Inferior parietal cortex (tissue), 1 donor: ENCODE measurements at regions not wholly inside any gene's neighbourhood (a gene's known extent, or its start where the extent isn't known, plus 50 kb on each side); places are given as distances from the start of the nearest gene placed in this dataset.
"Not testable (repeated sequence)": the region's sequence is repeated elsewhere in the genome, so short reads cannot be mapped to it uniquely, and the experiment has no call there.

Source experiments
- DNase-seq: peaks from one replicate; pipeline ENCODE4 v3.0.0-alpha.2; 2016; ENCODE audit errors: extremely low spot score

DNA sequence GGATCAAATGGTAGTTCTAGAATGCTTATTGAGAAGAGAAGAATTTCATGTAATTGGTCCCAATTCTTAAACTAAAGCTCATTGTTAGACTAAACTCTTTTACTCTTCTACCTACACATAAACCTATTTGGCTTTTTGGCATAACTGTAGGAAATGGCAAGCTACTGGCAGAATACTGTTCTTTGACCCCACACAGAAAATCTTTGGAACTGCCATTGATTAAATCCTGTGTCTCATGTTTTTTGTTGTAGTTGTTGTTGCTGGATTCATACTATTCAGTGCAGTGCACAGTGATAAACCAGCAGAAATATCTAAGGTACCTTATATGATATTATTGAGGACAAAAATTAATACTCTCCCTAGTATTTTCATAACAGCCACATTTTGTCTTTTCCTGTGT, 242.1 kb upstream of the SGK1 start:
- no peak for DNase-seq

DNA sequence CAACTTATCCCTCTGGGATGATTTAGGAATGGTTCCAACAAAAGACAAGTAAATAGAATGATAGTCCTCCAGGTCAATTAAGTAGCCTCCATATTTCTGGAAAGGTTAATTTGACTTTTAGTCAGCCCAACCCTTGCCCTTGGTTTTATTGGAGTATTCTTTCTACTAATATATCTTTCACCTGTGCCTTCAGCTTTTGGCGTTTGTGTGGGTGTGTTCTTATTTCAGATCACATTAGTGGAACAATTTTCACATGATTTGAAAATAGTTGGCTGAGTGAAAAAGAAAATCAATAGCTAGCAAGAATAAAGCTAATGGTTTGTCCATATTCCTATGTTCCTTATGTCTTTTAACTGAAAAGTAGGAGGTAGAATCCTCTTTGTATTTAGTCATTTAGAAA, 239.6 kb upstream of the SGK1 start:
- DNase-seq, result no peak

DNA sequence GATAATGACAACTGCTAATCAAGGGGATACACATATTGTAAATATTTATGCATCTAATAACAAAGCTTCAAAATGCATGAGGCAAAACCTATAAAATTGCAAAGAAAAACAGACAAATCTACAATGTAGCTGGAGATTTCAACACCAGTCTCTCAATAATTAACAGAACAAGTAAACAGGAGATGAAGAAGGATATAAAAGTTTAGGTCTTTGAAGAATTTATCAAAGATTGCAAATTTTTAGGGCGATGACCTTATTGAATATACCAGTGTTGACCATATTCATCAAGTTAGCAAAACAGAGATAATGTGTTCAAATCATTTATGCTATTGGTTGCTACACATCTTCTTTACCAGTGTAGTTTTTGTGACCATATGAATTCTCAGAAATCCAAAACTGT, 237.8 kb upstream of the SGK1 start:
- no peak for DNase-seq

DNA sequence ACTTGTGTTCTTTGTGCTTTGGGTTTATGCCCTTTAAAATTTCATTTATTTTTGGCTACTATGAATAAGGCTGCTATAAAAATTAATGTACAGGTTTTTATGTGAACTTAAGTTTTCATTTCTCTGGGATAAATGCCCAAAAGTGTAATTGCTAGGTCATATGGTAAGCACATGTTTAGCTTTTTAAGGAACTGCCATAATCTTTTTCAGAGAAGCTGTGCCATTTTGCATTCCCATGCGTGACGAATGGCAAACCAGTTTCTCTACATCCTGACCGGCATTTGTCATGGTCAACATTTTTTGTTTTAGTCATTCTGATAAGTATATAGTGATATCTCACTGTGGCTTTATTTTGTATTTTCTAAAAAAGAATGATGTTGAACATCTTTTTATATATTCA, 236.0 kb upstream of the SGK1 start:
- no peak for DNase-seq

DNA sequence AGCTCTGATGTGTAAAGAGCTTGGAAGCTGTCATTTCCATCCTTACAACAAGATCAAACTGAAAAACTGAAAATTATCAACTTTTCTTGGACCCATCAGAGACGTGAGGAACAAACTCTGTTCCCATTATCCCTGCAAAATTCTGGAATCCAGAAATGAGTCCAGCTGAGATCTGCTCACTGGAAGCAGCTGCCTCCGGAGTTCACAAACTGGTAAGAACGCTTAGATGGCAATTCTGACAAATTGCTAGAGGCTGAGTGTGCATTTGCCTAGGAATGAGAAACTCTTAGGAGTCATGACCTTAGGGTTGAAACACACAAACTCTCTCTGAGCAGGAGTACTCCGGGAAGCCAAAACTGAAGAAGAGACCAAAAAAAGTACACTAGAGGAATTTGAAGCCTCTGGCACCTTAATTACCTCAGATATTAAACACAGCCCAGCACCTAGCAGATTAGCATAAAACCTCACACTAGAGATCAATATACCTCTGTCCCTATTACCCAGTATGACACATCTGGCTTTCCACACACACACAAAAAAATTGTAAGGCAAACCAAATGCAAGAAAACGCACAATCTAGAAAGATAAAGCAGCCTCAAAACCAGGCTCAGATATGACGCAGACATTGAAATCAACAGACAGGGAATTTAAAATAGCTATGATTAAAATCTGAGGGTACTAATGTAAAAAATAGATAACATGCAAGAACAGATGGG, 233.5 kb upstream of the SGK1 start:
- no peak for DNase-seq

DNA sequence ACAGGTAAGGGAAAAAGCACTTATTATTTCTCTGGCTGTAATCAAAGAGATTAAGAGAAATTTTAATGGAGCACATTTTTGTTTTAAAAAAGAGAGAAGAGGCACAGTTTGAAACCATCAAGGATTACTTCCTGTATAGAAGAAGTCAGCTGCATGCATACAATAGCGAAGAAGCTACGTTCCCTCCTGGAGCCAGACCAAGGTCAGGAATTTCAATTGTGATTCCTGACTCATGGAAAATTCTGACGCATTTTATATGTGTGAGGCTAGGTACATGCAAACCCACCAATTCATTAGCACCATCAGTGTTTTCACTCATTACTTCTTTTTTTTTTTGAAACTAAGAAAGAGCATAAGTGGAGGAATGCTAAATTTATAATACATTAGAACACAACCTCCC, 232.7 kb upstream of the SGK1 start:
- no peak for DNase-seq

DNA sequence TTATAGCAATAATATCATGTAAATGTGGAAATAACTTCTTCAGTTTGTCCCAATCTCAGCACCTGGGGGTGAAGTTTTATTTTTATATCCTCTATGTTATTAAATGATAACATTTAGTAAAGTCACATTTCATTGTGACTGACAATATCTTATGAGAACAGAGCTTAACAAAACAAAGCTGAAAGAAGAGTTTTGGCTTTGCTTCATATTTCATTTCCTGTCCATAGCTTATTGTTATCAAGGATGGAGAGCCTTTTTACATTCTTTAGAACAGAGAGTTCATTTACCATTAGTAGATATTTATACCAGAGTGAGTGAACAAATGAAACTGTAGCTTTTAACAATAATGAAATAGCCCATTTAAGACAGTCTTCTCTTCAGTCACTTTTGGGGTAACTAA, 231.9 kb upstream of the SGK1 start:
- no peak for DNase-seq

DNA sequence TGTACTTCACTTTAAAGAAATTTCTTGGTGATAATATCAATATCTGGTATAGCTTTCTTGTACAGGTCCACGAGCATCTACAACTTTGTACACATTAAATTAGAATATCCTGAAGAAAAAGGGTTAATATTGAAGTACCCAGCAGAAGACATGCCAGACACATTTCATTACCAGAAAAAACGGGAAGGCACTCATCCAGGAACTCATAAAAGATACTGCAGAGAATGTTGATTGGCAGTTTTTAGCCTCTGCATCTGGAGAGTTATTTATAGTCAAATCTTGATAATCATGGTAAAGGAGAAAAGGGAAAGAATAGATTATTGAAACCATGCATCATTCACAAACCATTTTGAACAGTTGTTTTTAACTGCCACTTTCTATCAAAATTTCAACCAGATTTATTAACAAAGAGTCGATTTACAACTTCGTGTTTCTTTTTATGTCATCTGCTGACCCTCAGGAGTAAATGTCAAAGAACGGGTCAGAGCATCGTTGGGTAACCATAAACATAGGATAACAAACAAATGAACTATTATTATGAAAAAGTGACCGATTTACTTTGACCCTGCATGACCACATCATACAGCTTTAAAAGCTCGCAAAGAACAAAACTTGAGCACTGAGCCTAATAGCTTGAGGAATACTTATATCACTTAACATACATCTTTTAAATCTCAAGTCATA, 229.2 kb upstream of the SGK1 start:
- DNase-seq, result no peak

DNA sequence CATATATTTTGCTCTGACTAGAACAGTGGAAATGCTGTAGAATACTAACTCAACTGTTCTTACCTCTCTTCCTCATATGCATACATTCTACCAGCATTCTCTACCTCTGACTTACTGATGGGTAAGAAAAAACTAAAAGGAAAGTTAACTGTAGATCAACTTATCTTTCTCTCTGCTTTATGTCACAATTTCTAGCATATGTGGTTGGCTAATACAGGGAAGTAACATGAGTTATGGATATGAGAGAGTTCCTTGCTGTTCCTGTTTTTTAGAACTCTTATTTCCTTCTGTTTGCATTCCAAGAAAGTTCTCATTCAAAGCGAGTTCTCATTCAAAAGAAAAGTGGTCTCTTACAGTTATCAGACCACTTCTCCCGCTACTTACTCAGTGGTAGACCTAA, 226.8 kb upstream of the SGK1 start:
- DNase-seq, result no peak

DNA sequence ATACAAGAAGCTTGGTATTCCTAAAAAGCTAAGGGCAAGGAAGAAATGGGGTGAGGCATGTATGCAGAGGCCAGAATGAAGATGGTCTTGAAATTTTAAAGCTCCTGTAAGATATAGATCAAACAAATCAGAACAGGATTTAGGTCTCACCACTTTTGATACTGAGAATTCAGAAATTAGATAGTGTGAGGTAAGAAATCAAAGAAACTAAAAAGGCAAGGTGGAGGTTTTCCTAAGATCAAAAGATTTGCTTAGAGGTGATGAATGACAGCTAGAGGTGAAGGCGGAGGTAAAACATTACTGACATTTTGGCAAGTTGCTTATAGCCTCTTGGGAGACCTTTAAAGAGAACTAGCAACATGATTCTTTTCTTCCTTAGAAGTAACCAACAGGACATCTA, 225.2 kb upstream of the SGK1 start:
- DNase-seq, result no peak

DNA sequence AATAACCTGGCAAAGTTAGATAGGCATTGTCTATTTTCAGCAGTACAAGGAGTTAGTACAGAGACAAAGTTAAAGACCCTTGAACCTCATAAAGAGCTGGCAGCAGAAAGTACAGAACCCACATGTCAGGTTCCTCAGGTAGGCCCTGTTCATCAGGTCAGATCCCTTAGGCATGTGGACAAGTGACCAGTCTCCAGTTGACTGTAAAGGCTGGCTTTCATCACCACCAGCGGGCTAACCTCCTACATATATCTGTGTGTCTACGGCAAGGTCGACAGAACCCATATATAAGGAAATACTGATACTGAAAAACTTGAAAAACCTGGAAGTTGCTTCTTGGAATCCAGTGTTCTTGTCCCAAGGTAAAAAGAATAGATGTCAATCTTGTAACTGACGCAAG, 223.1 kb upstream of the SGK1 start:
- no peak for DNase-seq

DNA sequence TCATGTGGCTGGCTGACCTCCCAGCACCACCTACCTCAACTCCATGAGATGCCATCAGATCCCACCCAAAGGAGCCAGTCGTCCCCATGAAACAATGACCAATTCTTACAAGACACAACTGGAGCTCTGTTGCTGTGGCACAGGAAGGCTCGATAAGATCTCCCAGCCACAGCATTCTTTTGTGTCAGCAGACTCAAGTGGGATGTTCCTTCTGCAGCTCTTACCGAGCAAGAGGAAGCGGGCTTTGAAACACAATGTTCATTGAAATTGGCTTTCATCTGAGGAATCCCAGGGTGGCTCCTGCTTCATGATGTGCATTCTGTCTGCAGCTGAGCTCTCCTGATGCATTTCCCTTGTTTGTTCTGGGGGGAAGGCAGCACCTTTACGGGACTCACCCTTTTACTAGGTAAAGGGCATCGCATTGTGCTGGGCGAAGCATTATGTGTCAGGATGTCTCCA, 222.0 kb upstream of the SGK1 start:
- no peak for DNase-seq

DNA sequence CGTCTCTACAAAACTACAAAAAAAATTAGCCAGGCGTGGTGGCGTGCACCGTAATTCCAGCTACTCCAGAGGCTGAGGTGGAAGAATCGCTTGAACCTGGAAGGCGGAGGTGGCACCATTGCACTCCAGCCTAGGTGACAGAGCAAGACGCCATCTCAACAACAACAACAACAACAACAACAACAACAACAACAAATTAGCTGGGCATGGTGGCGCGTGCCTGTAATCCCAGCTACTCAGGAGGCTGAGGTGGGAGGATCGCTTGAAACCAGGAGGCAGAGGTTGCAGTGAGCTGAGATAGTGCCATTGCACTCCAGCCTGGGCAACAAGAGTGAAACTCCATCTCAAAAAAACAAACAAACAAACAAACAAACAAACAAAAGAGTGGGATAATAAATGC, 219.9 kb upstream of the SGK1 start:
- DNase-seq, result not testable (repeated sequence)

DNA sequence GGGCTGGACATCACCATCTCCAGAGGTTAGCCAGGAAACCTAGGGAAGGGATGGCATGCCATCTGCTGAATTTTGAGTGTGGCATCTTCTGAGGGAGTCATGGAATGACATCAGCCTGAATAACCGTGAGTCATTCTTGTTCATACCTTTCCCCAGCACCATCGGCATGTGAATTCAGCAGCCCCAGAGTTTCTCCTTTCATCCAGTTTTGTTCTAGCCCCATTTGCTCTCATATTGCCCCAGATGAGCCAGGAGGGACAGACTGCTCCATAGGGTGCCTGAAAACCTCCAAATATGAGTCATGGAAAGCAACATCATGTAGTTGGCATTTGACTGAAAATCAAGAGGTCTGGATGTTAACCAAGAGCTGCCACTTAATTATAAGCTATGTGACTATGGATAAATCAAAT, 219.2 kb upstream of the SGK1 start:
- DNase-seq, result no peak

DNA sequence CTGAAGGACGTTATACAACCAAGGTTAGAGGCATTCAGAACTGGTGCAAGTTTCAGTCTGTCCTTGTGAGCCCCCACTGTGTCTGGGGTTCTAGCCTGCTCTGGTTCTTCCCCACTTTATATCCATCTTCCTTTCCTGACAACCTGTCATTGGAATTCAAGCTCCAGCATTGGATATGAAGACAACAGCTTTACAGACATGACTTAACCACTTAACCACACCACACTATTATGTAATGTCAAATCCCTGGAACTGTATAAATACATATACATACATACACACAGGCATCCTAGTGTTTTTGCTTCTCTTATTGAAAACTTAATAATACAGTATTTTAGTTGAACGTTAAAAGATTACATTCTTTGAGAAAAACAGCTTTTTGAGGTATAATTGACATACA, 217.9 kb upstream of the SGK1 start:
- DNase-seq, result no peak

DNA sequence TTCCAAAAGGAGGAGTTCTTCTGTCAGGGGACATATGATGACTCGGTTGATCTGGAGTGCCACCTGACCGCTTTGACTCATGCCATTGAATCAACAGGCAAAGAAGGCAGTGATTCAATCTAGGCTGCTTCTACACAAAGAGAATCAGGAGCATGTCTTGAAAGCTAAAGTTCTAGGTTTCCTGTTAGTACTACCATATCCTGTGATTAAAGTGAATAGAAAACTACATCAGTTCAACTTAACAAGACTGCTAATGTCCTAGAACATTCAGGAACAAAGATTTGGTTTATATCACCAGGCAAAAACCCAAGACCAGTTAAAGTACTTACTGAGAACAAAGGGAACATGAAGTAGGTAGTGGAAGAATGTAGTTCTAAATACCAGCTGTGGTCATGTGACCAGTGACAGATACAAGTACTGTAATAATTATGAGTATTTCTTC, 216.8 kb upstream of the SGK1 start:
- DNase-seq, result no peak

DNA sequence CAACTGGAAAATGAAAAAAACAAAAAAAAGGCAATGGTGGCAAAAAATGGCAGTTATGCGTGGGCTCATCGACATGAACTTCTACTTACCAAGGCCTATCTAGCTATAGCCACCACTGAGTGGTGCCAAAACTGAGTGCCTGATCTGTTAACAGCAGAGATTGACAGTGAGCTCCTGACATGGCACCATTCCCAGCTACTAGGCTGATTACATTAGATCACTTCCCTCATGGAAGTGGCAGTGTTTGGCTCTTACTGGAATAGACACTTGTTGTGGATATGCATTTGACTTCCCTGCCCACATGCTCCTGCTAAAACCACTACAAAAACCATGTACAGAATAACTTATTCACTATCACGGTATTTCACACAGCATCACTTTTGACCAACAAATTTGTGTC, 216.1 kb upstream of the SGK1 start:
- no peak for DNase-seq

DNA sequence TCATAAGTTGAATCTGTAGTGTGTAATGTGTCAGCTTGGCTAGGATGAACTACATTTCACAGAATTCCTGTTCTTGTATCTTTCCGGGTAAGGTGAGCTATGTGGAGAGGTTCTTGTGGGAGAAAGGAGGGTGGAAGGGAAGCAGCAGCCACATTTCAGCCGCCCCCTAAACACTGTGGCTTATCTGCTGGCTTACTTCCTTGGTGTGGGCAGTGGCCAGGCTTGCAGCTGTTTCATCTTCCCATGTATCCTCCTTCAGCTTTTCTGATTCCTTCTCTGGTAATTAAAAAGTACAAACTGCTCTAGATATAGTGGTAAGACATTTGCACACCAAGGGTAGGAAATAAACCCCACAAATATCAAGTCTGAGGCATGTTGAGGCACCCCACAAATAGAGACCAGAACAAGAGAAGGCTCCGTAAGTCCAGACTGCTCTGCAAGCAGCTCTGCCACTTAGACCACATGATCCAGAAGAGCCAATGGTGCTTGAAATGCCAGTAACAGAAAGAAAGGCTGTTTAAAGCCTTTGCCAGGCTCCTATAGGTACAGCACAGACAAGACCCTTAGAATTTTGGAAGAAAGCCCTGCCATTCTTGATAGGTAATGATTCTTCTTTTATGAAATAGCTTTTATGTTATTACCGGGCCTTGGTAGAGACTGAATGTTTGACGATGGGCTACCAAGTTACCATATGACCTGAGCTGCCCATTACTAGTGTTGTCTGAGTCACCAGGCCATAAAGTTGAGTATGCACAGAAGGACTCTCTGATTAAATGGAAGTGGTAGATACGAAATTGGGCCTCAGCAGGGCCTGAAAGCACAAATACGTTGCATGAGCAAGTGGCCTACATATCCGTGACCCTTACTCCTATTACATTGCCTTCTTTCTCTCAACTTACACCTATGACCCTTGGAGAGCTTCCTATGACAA, 215.0 kb upstream of the SGK1 start:
- no peak for DNase-seq

DNA sequence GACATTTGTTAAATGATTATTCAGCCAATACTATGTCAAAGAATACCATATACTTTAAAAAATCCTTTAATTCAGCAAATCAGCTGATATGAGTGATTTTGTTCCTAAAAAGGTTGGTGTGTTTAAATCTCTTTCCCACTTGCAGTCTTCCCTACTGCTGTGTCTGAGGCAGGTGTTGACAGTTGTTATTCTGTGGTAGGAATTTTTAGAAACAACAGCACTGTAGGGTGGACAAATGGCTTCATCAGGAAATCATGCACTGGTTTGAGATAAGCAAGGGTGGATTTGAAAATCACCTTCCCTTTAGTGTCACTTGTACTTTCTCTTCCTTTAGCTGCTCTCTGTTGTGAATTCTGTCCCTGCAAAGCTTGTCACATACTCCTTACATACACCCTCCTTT, 213.7 kb upstream of the SGK1 start:
- DNase-seq, result no peak

DNA sequence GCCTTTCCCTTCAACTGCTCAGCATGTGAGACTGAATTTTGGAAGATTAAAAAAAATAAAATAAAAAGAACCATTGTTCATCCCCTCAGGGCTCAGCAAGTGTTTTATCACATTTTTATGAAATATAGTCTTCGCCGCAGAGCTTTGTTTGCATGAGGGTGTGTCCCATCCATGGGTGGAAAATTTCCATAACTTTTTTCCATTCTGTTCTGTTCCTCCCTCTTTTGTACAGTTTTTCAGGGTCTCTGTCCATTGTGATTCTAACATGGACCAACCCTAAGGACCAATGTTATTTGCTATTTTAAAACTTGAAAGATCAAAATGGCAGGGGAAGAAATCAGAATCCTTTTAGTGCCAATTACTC, 213.3 kb upstream of the SGK1 start:
- no peak for DNase-seq

DNA sequence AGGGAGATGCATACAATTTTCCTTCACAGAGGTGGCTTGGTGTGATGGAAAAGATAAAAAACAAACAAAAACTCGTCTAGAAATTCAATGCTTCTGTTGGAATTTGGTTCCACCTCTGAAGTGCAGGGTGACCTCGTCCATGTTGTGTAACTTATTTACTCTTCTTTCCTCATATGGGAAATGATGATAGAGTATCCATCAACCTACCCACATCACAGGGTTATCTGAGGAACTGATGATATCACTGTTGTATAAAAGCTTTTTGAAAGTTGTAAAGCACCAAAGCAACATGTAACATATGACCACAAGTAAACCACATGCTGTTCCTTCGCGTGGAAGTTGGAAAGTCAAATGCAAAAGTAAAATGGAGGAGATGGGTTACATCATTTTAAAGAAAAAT, 212.0 kb upstream of the SGK1 start:
- DNase-seq, result no peak

DNA sequence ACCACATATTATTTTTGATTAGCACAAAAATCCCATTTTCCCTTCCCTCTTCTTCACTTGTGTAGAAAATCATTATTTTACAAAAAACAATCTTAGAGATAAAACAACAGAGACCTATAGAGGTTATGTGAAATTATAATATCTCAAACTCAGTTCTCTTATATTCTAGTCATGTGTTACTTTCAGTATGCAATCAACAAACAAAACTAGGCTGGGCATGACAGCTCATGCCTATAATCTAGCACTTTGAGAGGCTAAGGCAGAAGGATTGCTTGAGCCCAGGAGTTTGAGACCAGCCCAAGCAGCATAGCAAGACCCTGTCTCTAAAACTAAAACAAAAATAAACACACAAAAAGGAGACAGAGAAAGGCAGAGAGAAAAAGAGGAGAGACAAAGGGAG, 211.4 kb upstream of the SGK1 start:
- no peak for DNase-seq
